GM21526 (cell line): ENCODE measurements at regions not wholly inside any gene's neighbourhood (a gene's known extent, or its start where the extent isn't known, plus 50 kb on each side); places are given as distances from the start of the nearest gene placed in this dataset.
"Not testable (repeated sequence)": the region's sequence is repeated elsewhere in the genome, so short reads cannot be mapped to it uniquely, and the experiment has no call there.

Experiments
- ATAC-seq: cut with Tn5 transposase; IDR thresholded peaks from one replicate; pipeline ENCODE4 v1.9.1; 2021; ENCODE audit warnings: moderate library complexity; ENCODE audit not compliant: unreplicated experiment, low FRiP score

DNA sequence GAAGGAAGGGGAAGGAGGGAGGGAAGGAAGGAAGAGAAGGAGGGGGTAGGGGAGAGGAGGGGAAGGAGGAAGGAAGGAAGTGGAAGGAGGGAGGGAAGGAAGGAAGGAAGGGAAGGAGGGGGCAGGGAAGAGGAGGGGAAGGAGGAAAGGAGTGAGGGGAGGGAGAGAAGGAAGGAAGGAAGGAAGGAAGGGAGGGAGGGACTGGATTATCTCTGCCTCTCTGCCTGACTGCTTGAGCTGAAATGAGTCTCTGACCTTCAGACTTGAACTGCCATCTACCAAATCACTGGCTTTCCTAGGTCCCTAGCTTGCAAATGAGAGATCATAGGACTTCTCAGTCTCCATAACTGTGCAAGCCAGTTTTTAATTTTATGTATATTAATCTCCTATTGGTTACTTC, 436.8 kb downstream of the PREX1 start:
- no peak for ATAC-seq

DNA sequence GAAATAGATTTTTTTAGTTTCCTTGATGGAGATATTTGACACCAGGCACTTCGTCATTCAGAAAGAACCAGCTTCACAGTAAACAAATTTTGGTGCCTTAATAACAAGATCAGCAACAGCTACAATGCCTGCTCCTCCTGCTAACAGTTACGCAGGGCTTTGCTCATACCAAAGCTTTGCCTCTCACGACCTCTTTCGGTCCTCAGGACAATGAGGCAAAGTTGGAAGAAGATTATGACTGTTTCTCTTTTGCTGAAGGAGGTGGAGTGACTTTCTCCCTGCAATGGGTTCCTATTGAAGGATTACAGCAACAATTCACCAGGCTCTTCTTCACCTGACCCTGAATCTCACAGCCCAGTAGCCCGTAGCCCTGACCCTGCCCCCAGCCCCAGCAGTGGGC, 440.1 kb downstream of the PREX1 start:
- ATAC-seq, result no peak

DNA sequence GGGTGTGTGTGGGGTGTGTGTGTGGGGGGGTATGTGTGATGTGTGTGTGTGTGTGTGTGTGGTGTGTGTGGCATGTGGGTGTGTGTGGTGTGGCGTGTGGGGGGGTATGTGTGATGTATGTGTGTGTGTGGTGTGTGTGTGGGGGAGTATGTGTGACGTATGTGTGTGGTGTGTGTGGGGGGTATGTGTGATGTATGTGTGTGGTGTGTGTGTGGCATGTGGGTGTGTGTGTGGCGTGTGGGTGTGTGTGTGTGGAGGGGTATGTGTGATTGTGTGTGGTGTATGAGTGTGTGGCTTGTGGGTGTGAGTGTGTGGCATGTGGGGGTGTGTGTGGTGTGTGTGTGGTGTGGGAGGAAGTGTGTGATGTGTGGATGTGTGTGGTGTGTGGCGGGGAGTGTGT, 442.3 kb downstream of the PREX1 start:
- ATAC-seq, result no peak

GRCh38 chr20:48385114-48385513, 442.7 kb downstream of the PREX1 start:
- no peak for ATAC-seq

DNA sequence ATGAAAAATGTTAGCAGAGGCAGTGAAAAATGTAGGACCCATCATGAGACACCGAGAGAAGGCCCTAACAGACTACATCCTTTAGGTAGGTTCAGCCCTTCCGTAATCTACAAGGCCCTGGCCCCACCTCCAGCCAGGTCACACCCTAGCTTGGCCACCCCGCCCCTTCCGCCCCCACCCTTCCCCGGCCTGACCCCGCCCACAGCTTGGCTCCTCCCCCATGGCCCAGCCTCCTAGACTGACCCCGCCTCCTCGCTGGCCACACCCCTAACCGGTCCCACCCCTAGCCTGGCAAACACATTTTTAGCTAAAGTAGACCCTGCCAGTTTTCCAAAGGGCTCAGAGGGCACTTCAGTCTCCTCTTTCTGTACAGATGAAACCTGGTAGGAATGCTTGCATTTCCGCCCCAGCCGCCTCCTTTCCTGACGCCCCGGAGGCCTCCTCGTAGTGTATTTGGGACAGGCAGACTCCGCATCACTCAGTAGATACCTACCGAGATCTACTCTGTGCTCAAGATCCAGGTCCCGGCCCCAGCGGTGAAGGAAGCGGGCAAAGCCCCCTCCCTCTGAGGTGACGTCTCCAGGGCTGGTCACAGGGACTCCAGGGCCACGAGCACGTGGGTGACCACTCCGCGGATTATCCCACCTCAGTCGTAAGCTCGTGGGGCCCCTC, 443.5 kb downstream of the PREX1 start:
- no peak for ATAC-seq

GRCh38 chr20:48383252-48383651, 444.5 kb downstream of the PREX1 start:
- no peak for ATAC-seq

DNA sequence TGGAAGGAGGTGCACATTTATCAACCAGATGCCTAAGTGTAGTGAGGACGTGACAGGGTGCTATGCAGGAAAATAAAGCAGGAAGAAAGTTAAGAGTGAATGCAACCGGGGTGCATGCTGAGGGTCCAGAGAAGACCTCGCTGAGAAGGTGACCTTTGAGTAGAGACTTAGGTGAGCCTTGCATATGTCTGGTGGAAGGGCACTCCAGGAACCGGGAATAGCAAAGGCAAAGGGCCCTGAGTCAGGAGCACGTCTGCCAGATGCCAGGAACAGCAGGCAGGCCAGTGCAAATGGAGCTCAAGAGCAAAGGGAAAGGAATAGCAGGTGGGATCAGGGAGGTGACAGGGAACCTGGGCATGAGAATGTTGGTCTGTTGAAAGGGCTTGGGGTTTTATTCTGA, 445.5 kb downstream of the PREX1 start:
- ATAC-seq, result no peak

- ATAC-seq, result no peak
Measured at GRCh38 chr20:48381353-48382120, 446.3 kb downstream of the PREX1 start.

GRCh38 chr20:48380661-48381060, 447.1 kb downstream of the PREX1 start:
- ATAC-seq, result no peak

DNA sequence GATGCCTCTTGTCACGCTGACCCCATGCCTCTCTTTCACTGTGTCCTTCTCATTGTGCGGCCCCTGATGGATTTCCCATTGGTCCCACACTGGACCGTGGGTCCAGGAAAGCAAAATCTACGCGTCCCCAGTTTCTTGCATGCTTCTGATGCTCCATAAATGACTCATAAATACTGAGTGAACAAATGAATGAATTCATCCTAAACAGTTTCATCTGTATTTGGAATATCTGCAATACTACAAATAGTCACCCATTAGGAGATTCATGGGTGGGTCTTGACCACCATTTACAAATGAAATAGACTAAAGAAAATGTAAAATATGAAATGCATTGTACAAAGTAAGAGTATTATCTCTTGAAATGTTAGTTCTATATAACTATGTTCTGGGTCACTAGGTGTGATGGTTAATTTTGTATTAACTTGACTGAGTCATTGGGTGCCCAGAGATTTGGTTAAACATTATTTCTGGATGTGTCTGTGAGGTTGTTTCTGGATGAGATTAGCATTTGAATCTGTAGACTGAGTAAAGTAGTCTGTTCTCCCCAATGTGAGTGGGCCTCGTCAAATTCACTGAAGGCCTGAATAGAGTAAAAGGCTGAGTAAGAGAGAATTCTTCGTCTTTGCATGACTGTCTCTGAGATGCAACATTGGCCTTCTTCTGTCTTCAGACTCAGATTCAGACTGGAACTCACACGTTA, 448.7 kb downstream of the PREX1 start:
- ATAC-seq, result no peak

- ATAC-seq, result no peak
Measured at GRCh38 chr20:48377940-48378339, 449.9 kb downstream of the PREX1 start.

DNA sequence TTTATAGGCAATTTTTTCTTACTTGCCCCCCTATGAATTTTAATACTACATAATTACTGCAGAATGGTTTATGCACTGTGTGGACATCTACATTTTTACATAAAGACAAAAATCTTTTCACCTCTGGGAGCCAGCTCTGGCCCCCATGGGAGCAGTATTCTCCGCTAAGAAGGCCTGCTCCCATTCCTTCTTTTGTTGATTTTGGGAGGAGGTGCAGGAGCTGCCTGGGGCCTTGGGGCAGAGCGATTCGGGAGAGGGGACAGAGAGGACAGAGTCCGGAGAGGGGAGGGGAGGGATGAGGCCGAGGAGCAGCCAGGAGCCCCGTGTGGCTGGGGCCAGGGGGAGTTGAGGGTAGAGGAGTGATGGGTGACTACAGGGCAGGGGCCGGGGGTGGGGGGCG, 452.0 kb downstream of the PREX1 start:
- ATAC-seq, result no peak

- ATAC-seq, result no peak
Measured at GRCh38 chr20:48374991-48375595, 452.7 kb downstream of the PREX1 start.

DNA sequence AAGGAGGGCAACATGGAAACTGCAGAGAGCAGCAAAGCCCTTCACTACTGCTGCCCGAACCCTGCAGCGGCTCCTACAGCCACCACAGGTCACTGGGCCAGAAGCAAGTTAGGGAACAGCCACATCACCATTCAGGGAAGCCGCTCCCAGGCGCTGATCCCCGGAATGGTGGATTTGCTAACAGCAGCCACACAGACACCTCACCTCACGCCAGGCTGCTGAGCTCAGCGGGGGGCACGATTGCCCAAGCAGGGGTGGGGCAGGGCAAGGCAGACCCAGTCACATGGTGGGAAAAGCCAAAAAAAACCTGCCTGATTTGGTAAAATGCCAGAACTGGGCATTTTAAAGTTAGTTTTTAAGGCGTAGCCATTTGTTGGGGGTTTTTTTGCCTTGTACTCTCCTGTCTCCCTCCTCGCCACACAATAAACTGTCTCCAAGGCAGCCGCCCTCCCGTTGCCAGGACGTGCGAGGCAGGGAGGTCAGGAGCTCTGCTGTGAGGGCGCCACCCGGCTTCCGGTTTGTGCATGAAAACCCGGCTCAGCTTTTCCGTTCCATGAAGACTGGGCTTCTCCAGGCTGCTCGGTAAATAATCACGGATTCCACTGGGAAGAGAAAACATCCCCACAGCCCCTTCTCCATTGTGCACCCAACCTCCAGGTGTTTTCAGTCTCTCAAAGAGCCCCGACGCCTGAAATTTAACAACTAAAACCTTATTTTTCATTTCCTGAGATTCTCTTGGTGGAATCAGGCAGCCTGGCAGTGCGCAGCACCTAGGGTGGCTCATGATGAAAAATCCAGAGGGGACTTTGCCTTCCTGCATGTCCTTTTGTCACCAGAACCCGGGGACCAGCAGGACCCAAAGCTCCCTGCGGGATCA, 453.5 kb downstream of the PREX1 start:
- ATAC-seq, result not testable (repeated sequence)

DNA sequence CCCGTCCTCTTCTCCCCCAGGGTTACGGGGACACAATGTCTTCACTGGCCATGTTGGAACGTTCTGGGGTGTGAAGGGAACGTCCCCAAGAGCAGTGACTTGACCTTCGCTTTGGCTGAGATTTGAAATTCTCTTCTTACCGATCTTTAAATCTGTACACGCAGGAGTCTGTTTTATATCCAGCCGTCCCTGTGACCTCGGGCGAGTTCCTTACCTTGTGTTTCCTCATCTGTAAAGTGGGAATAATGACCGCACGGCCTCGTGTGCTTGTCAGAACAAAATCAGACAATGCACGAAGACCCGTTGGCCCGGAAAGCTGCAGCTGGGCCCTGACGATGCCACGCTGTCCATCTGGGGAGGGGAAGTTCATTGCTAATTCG, 454.3 kb downstream of the PREX1 start:
- ATAC-seq, result no peak

- not testable (repeated sequence) for ATAC-seq
Measured at GRCh38 chr20:48372851-48373554, 454.8 kb downstream of the PREX1 start.

GRCh38 chr20:48371211-48371610, 456.6 kb downstream of the PREX1 start:
- no peak for ATAC-seq

GRCh38 chr20:48368580-48369021, 459.2 kb downstream of the PREX1 start:
- ATAC-seq, result not testable (repeated sequence)

DNA sequence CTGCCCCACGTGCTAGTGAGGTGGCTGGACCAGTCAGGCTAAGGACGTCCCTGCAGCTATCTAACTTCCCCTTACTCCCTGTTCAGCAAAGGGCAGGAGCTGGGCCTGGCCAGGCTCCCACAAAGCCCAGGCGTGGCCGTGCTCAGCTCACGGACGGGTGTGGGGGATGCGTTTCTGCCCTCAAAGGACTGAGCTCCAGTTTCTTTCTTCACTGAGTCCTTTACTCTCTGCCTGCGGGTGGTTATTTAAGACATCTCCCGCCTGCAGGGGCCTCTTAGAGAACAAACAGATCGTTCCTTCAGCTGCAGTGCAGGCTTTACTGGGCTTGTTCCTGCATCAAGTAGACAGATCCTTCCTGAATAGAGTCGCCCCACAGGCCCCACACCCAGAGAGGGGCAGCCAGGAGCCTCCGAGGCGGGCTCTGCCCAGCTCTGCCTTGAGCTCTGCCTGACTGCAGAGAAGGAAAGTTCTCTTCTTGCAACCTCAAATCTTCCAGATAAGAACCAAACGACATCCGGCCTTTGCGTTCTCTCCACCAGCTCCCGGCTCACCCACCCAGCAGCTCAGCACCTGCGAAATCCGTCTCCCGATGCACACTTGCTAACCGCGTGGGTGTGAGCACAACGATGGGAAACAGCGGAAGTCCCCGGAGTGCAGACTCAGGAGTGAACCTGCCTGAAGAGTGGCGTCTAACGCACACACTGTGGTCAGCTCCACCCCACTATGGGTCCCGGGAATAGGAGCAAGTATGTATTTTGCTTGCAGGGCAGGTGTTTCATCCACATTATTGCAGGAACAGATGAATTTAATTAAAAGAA, 460.0 kb downstream of the PREX1 start:
- not testable (repeated sequence) for ATAC-seq
